Smooth muscle cell (in vitro differentiated cells): ENCODE measurements at regions not wholly inside any gene's neighbourhood (a gene's known extent, or its start where the extent isn't known, plus 50 kb on each side); places are given as distances from the start of the nearest gene placed in this dataset.
A peak's percentile ranks its signal among the peaks of the same experiment; 100 is the strongest.

ENCODE experiments used
- DNase-seq: peaks from one replicate; lab custom pipeline; 2025; ENCODE audit not compliant: unreplicated experiment; lab: John Stamatoyannopoulos, UW
- H2AFZ ChIP-seq: fragments of 200-600 bp; sonication (generic); 2 replicates; pipeline ENCODE4 v1.6.0; 2016; ENCODE audit warnings: antibody characterized with exemption, low read depth, mild to moderate bottlenecking
- H3F3A ChIP-seq: fragments of 200-600 bp; sonication (generic); 2 replicates; pipeline ENCODE4 v1.6.0; 2017; ENCODE audit warnings: antibody characterized with exemption, low read depth
- H3K27ac ChIP-seq: fragments of 200-600 bp; sonication (generic); 2 replicates; pipeline ENCODE4 v1.5.1; 2016; ENCODE audit warnings: low read depth, mild to moderate bottlenecking
- H3K27me3 ChIP-seq: fragments of 200-600 bp; sonication (generic); 2 replicates; pipeline ENCODE4 v1.6.1; 2016; ENCODE audit warnings: low read depth, mild to moderate bottlenecking
- H3K36me3 ChIP-seq: fragments of 200-600 bp; sonication (generic); 2 replicates; pipeline ENCODE4 v1.5.1; 2016; ENCODE audit warnings: low read depth
- H3K4me1 ChIP-seq: fragments of 200-600 bp; sonication (generic); 2 replicates; pipeline ENCODE4 v1.5.1; 2016; ENCODE audit warnings: low read depth
- H3K4me2 ChIP-seq: fragments of 200-600 bp; sonication (generic); 2 replicates; pipeline ENCODE4 v1.6.0; 2016; ENCODE audit warnings: mild to moderate bottlenecking
- H3K4me3 ChIP-seq: fragments of 200-600 bp; sonication (generic); 2 replicates; pipeline ENCODE4 v1.5.1; 2016; ENCODE audit warnings: mild to moderate bottlenecking
- H3K79me2 ChIP-seq: fragments of 200-600 bp; sonication (generic); 2 replicates; pipeline ENCODE4 v1.6.0; 2016; ENCODE audit warnings: low read depth, mild to moderate bottlenecking
- H3K9ac ChIP-seq: fragments of 200-600 bp; sonication (generic); 2 replicates; pipeline ENCODE4 v1.6.0; 2016; ENCODE audit warnings: low read depth
- H3K9me3 ChIP-seq: fragments of 200-600 bp; sonication (generic); replicated peaks from 2 replicates; pipeline ENCODE4 v1.5.1; 2016; ENCODE audit warnings: low read depth
- H4K20me1 ChIP-seq: fragments of 200-600 bp; sonication (generic); 2 replicates; pipeline ENCODE4 v1.6.0; 2016; ENCODE audit warnings: low read depth
- CTCF ChIP-seq: fragments of 200-600 bp; sonication (generic); IDR thresholded peaks from 2 replicates; pipeline ENCODE4 v1.5.1; 2017; ENCODE audit warnings: borderline replicate concordance, mild to moderate bottlenecking, antibody characterized with exemption; ENCODE audit not compliant: insufficient read depth, poor library complexity, severe bottlenecking
- WGBS: methylation state at CpG from one replicate; pipeline ENCODE4 v1.1.7; 2016; ENCODE audit warnings: low lambda C conversion rate; 5-methylcytosine and 5-hydroxymethylcytosine counted together

GRCh38 chr5:60387051-60387440 lies 312.9 kb downstream of the DEPDC1B start:
- no peak overlapping the region for H3K27ac ChIP-seq

GRCh38 chr5:60386436-60387050 lies 313.4 kb downstream of the DEPDC1B start:
- no peaks in the 10 kb centered on the region for H3F3A ChIP-seq
- no peak for TF ChIP-seq CTCF
- 57% methylated on average over 5 of the region's 5 CpGs for WGBS
- H3K9ac ChIP-seq: no peak overlapping the region
- no peaks in the 10 kb centered on the region for H3K9me3 ChIP-seq
- H3K4me1 ChIP-seq: no peaks in the 10 kb centered on the region
- H3K36me3 ChIP-seq: no peaks in the 10 kb centered on the region
- H3K4me2 ChIP-seq: no peak overlapping the region
- H3K79me2 ChIP-seq: no peaks in the 10 kb centered on the region
- H3K27ac ChIP-seq: no peak overlapping the region
- no peaks in the 10 kb centered on the region for H3K27me3 ChIP-seq
- no peak overlapping the region for H2AFZ ChIP-seq
- H3K4me3 ChIP-seq: no peak overlapping the region
- DNase-seq: no peak
- H4K20me1 ChIP-seq: no peaks in the 10 kb centered on the region

More at GRCh38 chr5:60387051-60387440, 312.9 kb downstream of the DEPDC1B start:
- WGBS: 73% methylated on average over 2 of the region's 2 CpGs
- Histone ChIP-seq H3K9ac (no peak overlapping the region), H3K79me2 (no peaks in the 10 kb centered on the region), H2AFZ (no peak overlapping the region), H3K27me3 (no peaks in the 10 kb centered on the region), H3K36me3 (no peaks in the 10 kb centered on the region), H3F3A (no peaks in the 10 kb centered on the region), H3K4me2 (no peak overlapping the region), H3K9me3 (no peaks in the 10 kb centered on the region), H3K4me1 (no peaks in the 10 kb centered on the region), H4K20me1 (no peaks in the 10 kb centered on the region), H3K4me3 (no peak overlapping the region)
- TF ChIP-seq CTCF: no peak
- DNase-seq: no peak

- no peaks in the 10 kb centered on the region for H3F3A ChIP-seq
- no peak for DNase-seq
Measured at GRCh38 chr5:60382716-60383115, 317.2 kb downstream of the DEPDC1B start.

More at GRCh38 chr5:60382716-60383115, 317.2 kb downstream of the DEPDC1B start:
- Histone ChIP-seq H4K20me1 (no peaks in the 10 kb centered on the region), H3K27ac (no peak overlapping the region), H3K79me2 (no peaks in the 10 kb centered on the region), H3K4me2 (no peak overlapping the region), H3K27me3 (no peaks in the 10 kb centered on the region), H3K9ac (no peak overlapping the region), H2AFZ (no peak overlapping the region), H3K4me3 (no peak overlapping the region), H3K36me3 (no peaks in the 10 kb centered on the region), H3K9me3 (no peaks in the 10 kb centered on the region), H3K4me1 (no peaks in the 10 kb centered on the region)
- TF ChIP-seq CTCF: peak; percentile 42
- WGBS: 88% methylated on average over 3 of the region's 3 CpGs
